H9 (cell line): ENCODE measurements at regions not wholly inside any gene's neighbourhood (a gene's known extent, or its start where the extent isn't known, plus 50 kb on each side); places are given as distances from the start of the nearest gene placed in this dataset.

Experiments used
- DNase-seq: peaks from one replicate; pipeline ENCODE4 v3.0.0-alpha.2; 2017
- H2AFZ ChIP-seq: one replicate; pipeline ENCODE4 v1.6.1; 2013; ENCODE audit warnings: mild to moderate bottlenecking, low read length, control low read depth, moderate library complexity
- H2AK5ac ChIP-seq: 2 replicates; pipeline ENCODE4 v1.6.1; 2013; ENCODE audit warnings: low read length, control low read depth, mixed read lengths; ENCODE audit not compliant: insufficient read length
- H2BK120ac ChIP-seq: one replicate; pipeline ENCODE4 v1.6.1; 2013; ENCODE audit warnings: low read depth, mild to moderate bottlenecking, low read length, control low read depth, inconsistent platforms; ENCODE audit not compliant: poor library complexity, severe bottlenecking
- H2BK12ac ChIP-seq: 2 replicates; pipeline ENCODE4 v1.6.1; 2013; ENCODE audit warnings: low read length, control low read depth, mixed read lengths, low read depth; ENCODE audit not compliant: insufficient read length
- H2BK15ac ChIP-seq: 2 replicates; pipeline ENCODE4 v1.6.1; 2013; ENCODE audit warnings: low read depth, low read length, control low read depth
- H2BK20ac ChIP-seq: one replicate; pipeline ENCODE4 v1.6.1; 2013; ENCODE audit warnings: low read depth, mild to moderate bottlenecking, low read length, control low read depth, inconsistent platforms; ENCODE audit not compliant: poor library complexity, severe bottlenecking
- H2BK5ac ChIP-seq: 2 replicates; pipeline ENCODE4 v1.6.1; 2013; ENCODE audit warnings: low read length, control low read depth, mixed read lengths; ENCODE audit not compliant: insufficient read length
- H3K14ac ChIP-seq: 2 replicates; pipeline ENCODE4 v1.6.1; 2013; ENCODE audit warnings: low read length, control low read depth; ENCODE audit not compliant: insufficient read depth
- H3K18ac ChIP-seq: 2 replicates; pipeline ENCODE4 v1.6.1; 2013; ENCODE audit warnings: low read depth, mild to moderate bottlenecking, mixed read lengths, low read length, control low read depth; ENCODE audit not compliant: insufficient read length
- H3K23ac ChIP-seq: 2 replicates; pipeline ENCODE4 v1.6.1; 2013; ENCODE audit warnings: low read length, control low read depth, mixed read lengths, low read depth; ENCODE audit not compliant: insufficient read length
- H3K23me2 ChIP-seq: 2 replicates; pipeline ENCODE4 v1.6.1; 2013; ENCODE audit warnings: low read depth, mild to moderate bottlenecking, mixed read lengths, low read length, control low read depth; ENCODE audit not compliant: insufficient read length, poor library complexity, severe bottlenecking
- H3K27ac ChIP-seq: 2 replicates; pipeline ENCODE4 v1.5.1; 2013; ENCODE audit warnings: low read length, control low read depth, mixed read lengths, low read depth; ENCODE audit not compliant: insufficient read length
- H3K27me3 ChIP-seq: 2 replicates; pipeline ENCODE4 v1.6.1; 2013; ENCODE audit warnings: low read length, control low read depth, inconsistent platforms; ENCODE audit not compliant: insufficient read depth
- H3K4ac ChIP-seq: 2 replicates; pipeline ENCODE4 v1.6.1; 2013; ENCODE audit warnings: low read depth, mild to moderate bottlenecking, control low read depth, inconsistent platforms, low read length, moderate library complexity
- H3K4me1 ChIP-seq: 2 replicates; pipeline ENCODE4 v1.6.1; 2013; ENCODE audit warnings: low read length, control low read depth, inconsistent platforms; ENCODE audit not compliant: insufficient read depth
- H3K4me2 ChIP-seq: 2 replicates; pipeline ENCODE4 v1.6.1; 2013; ENCODE audit warnings: low read length, control low read depth, mixed read lengths; ENCODE audit not compliant: insufficient read length, insufficient read depth
- H3K56ac ChIP-seq: 2 replicates; pipeline ENCODE4 v1.6.1; 2013; ENCODE audit warnings: low read depth, mild to moderate bottlenecking, mixed read lengths, low read length, control low read depth; ENCODE audit not compliant: insufficient read length
- H3K79me1 ChIP-seq: 2 replicates; pipeline ENCODE4 v1.6.1; 2013; ENCODE audit warnings: low read depth, mild to moderate bottlenecking, moderate library complexity, low read length, control low read depth, inconsistent platforms; ENCODE audit not compliant: insufficient read depth, poor library complexity, severe bottlenecking
- H3K79me2 ChIP-seq: 2 replicates; pipeline ENCODE4 v1.6.1; 2013; ENCODE audit warnings: low read length, control low read depth, inconsistent platforms; ENCODE audit not compliant: insufficient read depth
- H3K9ac ChIP-seq: 2 replicates; pipeline ENCODE4 v1.6.1; 2013; ENCODE audit warnings: low read length, control low read depth, mixed read lengths; ENCODE audit not compliant: insufficient read length; ENCODE audit errors: extremely low read depth
- H3K9me3 ChIP-seq: one replicate; pipeline ENCODE4 v1.6.1; 2013; ENCODE audit warnings: low read depth, low read length, inconsistent platforms; ENCODE audit not compliant: control insufficient read depth
- H3T11ph ChIP-seq: one replicate; pipeline ENCODE4 v1.6.1; 2013; ENCODE audit warnings: mild to moderate bottlenecking, low read length, control low read depth, inconsistent platforms
- H4K20me1 ChIP-seq: one replicate; pipeline ENCODE4 v1.6.1; 2013; ENCODE audit not compliant: control insufficient read depth, insufficient read length, insufficient read depth
- H4K5ac ChIP-seq: 2 replicates; pipeline ENCODE4 v1.6.1; 2013; ENCODE audit warnings: low read depth, mild to moderate bottlenecking, mixed read lengths, low read length, control low read depth; ENCODE audit not compliant: insufficient read length
- H4K8ac ChIP-seq: replicated peaks from 2 replicates; pipeline ENCODE4 v1.6.1; 2013; ENCODE audit warnings: low read length, control low read depth, mixed read lengths, low read depth; ENCODE audit not compliant: insufficient read length
- H4K91ac ChIP-seq: 2 replicates; pipeline ENCODE4 v1.6.1; 2013; ENCODE audit warnings: low read depth, mild to moderate bottlenecking, moderate library complexity, mixed read lengths, low read length, control low read depth; ENCODE audit not compliant: insufficient read length
- H3K27ac Mint-ChIP-seq, 3 experiments: 2 replicates in 2 of 3; 3 replicates in 1 of 3; pipeline ENCODE4 v1.8.0; 2020 to 2021; ENCODE audit warnings: mixed read lengths in 3 of 3, mild to moderate bottlenecking in 1 of 3, moderate library complexity in 1 of 3
- H3K27me3 Mint-ChIP-seq: 2 replicates; pipeline ENCODE4 v1.8.0; 2021; ENCODE audit warnings: low read depth, mild to moderate bottlenecking, moderate library complexity, mixed read lengths
- H3K36me3 Mint-ChIP-seq, 3 experiments: 2 replicates in 2 of 3; 3 replicates in 1 of 3; pipeline ENCODE4 v1.8.0; 2020 to 2021; ENCODE audit warnings: low read depth in 3 of 3, mixed read lengths in 3 of 3; ENCODE audit not compliant: insufficient read depth in 1 of 3
- H3K4me1 Mint-ChIP-seq, 2 experiments: 2 replicates each; pipeline ENCODE4 v1.8.0; 2020; ENCODE audit warnings: mixed read lengths in 2 of 2
- H3K4me3 Mint-ChIP-seq, 2 experiments: 2 replicates in 1 of 2; 3 replicates in 1 of 2; pipeline ENCODE4 v1.8.0; 2020 to 2021; ENCODE audit warnings: mild to moderate bottlenecking in 2 of 2, mixed read lengths in 2 of 2, moderate library complexity in 1 of 2
- H3K9me3 Mint-ChIP-seq, 2 experiments: 2 replicates in 1 of 2; 3 replicates in 1 of 2; pipeline ENCODE4 v1.8.0; 2020; ENCODE audit warnings: mild to moderate bottlenecking in 2 of 2, mixed read lengths in 2 of 2, moderate library complexity in 1 of 2
- WGBS: extraction: QIAGEN DNeasy Blood & Tissue Kit; methylation state at CpG from one replicate; pipeline ENCODE4 v1.1.7; 2013; ENCODE audit warnings: missing lambda C conversion rate, low lambda C conversion rate, mixed read lengths; ENCODE audit not compliant: insufficient read length; ENCODE audit errors: extremely low coverage; 5-methylcytosine and 5-hydroxymethylcytosine counted together
- TF ChIP-seq, protein P1 (sequence below): fragments of 200-600 bp; sonication (generic); conservative IDR thresholded peaks from 3 replicates; pipeline ENCODE4 v1.8.0; 2021; ENCODE audit warnings: antibody characterized with exemption, mild to moderate bottlenecking

DNA sequence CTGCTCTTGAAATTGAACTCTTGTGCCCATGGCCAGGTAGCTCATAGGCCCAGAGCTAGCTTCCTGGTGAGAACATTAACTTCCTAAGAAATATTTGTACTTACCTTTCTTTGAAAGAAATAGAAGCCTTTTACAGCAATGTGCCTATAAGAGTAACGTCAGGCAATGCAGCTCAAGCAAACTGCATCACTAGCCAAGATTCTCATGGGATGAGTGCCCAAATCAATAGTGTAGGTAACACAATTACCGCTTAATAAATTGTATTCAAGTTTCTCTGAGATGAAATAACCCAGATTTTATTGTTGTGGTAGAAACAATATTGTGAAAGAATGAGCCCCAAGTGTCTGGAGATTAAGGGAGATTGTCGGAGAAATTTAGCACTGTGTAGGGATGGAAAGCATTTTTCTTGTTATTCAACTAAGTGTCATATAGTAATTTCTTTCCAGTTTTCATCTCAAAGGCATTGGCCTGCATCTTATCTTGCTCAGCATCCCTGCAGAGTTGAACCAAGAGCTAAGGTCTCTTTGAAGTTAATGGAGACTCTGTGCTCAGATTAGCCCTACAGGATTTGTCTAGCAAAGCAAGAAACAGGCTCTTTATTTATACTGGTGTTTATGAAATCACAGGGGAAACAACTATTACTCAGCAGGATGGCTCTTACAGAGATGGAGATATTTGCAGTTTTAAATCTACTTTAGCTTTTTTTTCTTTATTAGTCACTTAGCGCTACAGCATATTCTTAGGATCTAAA, 321.0 kb upstream of the PDGFD start:
- Histone ChIP-seq H3K79me1 (no peaks in the 10 kb centered on the region), H3K23me2 (no peaks in the 10 kb centered on the region), H3K27ac (no peak overlapping the region), H4K5ac (no peak overlapping the region), H2BK120ac (no peak overlapping the region), H2AFZ (no peak overlapping the region), H3K27me3 (no peaks in the 10 kb centered on the region), H3K23ac (no peak overlapping the region), H3K9ac (no peak overlapping the region), H3K14ac (no peak overlapping the region), H2BK12ac (no peak overlapping the region), H4K8ac (no peak overlapping the region), H4K91ac (no peak overlapping the region), H2BK20ac (no peak overlapping the region), H4K20me1 (no peaks in the 10 kb centered on the region), H3K4me2 (no peak overlapping the region), H3T11ph (no peak overlapping the region), H3K4me1 (no peaks in the 10 kb centered on the region), H2AK5ac (no peak overlapping the region), H3K9me3 (peaks cover 13% of the 10 kb centered on the region), H2BK15ac (no peak overlapping the region), H3K18ac (no peak overlapping the region), H3K79me2 (no peaks in the 10 kb centered on the region), H2BK5ac (no peak overlapping the region), H3K4ac (no peak overlapping the region), H3K56ac (no peak overlapping the region)
- H3K4me1 Mint-ChIP-seq = no peaks in the 10 kb centered on the region
- peaks cover 32 to 44% of the 10 kb centered on the region in 2 experiments for H3K9me3 Mint-ChIP-seq
- TF ChIP-seq, protein P1, sequence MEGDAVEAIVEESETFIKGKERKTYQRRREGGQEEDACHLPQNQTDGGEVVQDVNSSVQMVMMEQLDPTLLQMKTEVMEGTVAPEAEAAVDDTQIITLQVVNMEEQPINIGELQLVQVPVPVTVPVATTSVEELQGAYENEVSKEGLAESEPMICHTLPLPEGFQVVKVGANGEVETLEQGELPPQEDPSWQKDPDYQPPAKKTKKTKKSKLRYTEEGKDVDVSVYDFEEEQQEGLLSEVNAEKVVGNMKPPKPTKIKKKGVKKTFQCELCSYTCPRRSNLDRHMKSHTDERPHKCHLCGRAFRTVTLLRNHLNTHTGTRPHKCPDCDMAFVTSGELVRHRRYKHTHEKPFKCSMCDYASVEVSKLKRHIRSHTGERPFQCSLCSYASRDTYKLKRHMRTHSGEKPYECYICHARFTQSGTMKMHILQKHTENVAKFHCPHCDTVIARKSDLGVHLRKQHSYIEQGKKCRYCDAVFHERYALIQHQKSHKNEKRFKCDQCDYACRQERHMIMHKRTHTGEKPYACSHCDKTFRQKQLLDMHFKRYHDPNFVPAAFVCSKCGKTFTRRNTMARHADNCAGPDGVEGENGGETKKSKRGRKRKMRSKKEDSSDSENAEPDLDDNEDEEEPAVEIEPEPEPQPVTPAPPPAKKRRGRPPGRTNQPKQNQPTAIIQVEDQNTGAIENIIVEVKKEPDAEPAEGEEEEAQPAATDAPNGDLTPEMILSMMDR = no peak
- no CpG with 5 or more reads among the region's 4 CpGs for WGBS
- H3K27ac Mint-ChIP-seq = no peak overlapping the region
- no peaks in the 10 kb centered on the region for H3K27me3 Mint-ChIP-seq
- H3K4me3 Mint-ChIP-seq = no peak overlapping the region
- no peak for DNase-seq
- peaks cover 13 to 38% (median 16%) of the 10 kb centered on the region in 3 experiments for H3K36me3 Mint-ChIP-seq
